ENCODE measurements at regions not wholly inside any gene's neighbourhood (a gene's known extent, or its start where the extent isn't known, plus 50 kb on each side); places are given as distances from the start of the nearest gene placed in this dataset.

DNA sequence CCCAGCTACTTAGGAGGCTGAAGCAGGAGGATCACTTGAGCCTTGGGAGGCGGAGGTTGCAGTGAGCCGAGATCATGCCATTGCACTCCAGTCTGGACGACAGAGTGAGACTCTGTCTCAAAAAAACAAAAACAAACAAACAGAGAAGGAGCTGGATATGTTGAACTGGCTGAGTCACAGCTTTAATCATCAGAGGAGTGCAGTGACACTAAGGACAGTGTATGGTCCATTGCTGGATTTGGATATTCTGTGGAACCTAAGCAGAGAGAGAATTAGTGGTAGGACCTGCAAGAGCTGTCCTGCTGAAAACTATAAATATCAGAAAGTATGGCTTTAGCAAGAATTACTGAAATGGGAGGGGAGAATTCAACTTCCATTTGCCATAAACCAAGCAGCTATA, 163.0 kb upstream of the PELI2 start (continued):
- TF ChIP-seq, protein P1, sequence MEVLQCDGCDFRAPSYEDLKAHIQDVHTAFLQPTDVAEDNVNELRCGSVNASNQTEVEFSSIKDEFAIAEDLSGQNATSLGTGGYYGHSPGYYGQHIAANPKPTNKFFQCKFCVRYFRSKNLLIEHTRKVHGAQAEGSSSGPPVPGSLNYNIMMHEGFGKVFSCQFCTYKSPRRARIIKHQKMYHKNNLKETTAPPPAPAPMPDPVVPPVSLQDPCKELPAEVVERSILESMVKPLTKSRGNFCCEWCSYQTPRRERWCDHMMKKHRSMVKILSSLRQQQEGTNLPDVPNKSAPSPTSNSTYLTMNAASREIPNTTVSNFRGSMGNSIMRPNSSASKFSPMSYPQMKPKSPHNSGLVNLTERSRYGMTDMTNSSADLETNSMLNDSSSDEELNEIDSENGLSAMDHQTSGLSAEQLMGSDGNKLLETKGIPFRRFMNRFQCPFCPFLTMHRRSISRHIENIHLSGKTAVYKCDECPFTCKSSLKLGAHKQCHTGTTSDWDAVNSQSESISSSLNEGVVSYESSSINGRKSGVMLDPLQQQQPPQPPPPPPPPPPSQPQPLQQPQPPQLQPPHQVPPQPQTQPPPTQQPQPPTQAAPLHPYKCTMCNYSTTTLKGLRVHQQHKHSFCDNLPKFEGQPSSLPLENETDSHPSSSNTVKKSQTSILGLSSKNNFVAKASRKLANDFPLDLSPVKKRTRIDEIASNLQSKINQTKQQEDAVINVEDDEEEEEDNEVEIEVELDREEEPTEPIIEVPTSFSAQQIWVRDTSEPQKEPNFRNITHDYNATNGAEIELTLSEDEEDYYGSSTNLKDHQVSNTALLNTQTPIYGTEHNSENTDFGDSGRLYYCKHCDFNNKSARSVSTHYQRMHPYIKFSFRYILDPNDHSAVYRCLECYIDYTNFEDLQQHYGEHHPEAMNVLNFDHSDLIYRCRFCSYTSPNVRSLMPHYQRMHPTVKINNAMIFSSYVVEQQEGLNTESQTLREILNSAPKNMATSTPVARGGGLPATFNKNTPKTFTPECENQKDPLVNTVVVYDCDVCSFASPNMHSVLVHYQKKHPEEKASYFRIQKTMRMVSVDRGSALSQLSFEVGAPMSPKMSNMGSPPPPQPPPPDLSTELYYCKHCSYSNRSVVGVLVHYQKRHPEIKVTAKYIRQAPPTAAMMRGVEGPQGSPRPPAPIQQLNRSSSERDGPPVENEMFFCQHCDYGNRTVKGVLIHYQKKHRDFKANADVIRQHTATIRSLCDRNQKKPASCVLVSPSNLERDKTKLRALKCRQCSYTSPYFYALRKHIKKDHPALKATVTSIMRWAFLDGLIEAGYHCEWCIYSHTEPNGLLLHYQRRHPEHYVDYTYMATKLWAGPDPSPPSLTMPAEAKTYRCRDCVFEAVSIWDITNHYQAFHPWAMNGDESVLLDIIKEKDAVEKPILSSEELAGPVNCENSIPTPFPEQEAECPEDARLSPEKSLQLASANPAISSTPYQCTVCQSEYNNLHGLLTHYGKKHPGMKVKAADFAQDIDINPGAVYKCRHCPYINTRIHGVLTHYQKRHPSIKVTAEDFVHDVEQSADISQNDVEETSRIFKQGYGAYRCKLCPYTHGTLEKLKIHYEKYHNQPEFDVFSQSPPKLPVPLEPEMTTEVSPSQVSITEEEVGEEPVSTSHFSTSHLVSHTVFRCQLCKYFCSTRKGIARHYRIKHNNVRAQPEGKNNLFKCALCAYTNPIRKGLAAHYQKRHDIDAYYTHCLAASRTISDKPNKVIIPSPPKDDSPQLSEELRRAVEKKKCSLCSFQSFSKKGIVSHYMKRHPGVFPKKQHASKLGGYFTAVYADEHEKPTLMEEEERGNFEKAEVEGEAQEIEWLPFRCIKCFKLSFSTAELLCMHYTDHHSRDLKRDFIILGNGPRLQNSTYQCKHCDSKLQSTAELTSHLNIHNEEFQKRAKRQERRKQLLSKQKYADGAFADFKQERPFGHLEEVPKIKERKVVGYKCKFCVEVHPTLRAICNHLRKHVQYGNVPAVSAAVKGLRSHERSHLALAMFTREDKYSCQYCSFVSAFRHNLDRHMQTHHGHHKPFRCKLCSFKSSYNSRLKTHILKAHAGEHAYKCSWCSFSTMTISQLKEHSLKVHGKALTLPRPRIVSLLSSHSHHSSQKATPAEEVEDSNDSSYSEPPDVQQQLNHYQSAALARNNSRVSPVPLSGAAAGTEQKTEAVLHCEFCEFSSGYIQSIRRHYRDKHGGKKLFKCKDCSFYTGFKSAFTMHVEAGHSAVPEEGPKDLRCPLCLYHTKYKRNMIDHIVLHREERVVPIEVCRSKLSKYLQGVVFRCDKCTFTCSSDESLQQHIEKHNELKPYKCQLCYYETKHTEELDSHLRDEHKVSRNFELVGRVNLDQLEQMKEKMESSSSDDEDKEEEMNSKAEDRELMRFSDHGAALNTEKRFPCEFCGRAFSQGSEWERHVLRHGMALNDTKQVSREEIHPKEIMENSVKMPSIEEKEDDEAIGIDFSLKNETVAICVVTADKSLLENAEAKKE (CRISPR knock-in tag; IDR thresholded peaks at IDR 0.05), result no peak
- TF ChIP-seq NANOG (IDR thresholded peaks at IDR 0.05; ENCODE audit: borderline replicate concordance) (no peak), STAT1 (IDR thresholded peaks at IDR 0.05; ENCODE audit: unreplicated experiment) (no peak), CREB1 (CRISPR knock-in tag; IDR thresholded peaks at IDR 0.05; ENCODE audit: low read depth) (no peak), ZNF331 (CRISPR knock-in tag; IDR thresholded peaks at IDR 0.05; ENCODE audit: low read depth) (no peak), POLR2AphosphoS5 (IDR thresholded peaks at IDR 0.05; ENCODE audit: low read depth) (no peak), ZNF114 (CRISPR knock-in tag; IDR thresholded peaks at IDR 0.05) (no peak), EZH2 (IDR thresholded peaks at IDR 0.05; ENCODE audit: low read depth, unreplicated experiment) (no peak), JUNB (IDR thresholded peaks at IDR 0.05; ENCODE audit: unreplicated experiment) (no peak)
- TF ChIP-seq, protein P2, sequence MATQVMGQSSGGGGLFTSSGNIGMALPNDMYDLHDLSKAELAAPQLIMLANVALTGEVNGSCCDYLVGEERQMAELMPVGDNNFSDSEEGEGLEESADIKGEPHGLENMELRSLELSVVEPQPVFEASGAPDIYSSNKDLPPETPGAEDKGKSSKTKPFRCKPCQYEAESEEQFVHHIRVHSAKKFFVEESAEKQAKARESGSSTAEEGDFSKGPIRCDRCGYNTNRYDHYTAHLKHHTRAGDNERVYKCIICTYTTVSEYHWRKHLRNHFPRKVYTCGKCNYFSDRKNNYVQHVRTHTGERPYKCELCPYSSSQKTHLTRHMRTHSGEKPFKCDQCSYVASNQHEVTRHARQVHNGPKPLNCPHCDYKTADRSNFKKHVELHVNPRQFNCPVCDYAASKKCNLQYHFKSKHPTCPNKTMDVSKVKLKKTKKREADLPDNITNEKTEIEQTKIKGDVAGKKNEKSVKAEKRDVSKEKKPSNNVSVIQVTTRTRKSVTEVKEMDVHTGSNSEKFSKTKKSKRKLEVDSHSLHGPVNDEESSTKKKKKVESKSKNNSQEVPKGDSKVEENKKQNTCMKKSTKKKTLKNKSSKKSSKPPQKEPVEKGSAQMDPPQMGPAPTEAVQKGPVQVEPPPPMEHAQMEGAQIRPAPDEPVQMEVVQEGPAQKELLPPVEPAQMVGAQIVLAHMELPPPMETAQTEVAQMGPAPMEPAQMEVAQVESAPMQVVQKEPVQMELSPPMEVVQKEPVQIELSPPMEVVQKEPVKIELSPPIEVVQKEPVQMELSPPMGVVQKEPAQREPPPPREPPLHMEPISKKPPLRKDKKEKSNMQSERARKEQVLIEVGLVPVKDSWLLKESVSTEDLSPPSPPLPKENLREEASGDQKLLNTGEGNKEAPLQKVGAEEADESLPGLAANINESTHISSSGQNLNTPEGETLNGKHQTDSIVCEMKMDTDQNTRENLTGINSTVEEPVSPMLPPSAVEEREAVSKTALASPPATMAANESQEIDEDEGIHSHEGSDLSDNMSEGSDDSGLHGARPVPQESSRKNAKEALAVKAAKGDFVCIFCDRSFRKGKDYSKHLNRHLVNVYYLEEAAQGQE (IDR thresholded peaks at IDR 0.05; ENCODE audit: unreplicated experiment), result no peak
- TF ChIP-seq, protein P3, sequence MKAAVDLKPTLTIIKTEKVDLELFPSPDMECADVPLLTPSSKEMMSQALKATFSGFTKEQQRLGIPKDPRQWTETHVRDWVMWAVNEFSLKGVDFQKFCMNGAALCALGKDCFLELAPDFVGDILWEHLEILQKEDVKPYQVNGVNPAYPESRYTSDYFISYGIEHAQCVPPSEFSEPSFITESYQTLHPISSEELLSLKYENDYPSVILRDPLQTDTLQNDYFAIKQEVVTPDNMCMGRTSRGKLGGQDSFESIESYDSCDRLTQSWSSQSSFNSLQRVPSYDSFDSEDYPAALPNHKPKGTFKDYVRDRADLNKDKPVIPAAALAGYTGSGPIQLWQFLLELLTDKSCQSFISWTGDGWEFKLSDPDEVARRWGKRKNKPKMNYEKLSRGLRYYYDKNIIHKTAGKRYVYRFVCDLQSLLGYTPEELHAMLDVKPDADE (IDR thresholded peaks at IDR 0.05), result no peak

Data from GM23338 (cell line).